WI38 (cell line): ENCODE measurements at regions not wholly inside any gene's neighbourhood (a gene's known extent, or its start where the extent isn't known, plus 50 kb on each side); places are given as distances from the start of the nearest gene placed in this dataset.

Experiments used
- H3K4me3 ChIP-seq: 2 replicates; pipeline ENCODE4 v1.5.1; 2011; ENCODE audit warnings: low read depth, mild to moderate bottlenecking, control low read depth, low read length
- TF ChIP-seq, protein P1 (sequence below): IDR thresholded peaks from 2 replicates; pipeline ENCODE4 v1.5.1; 2012; ENCODE audit warnings: low read depth, mild to moderate bottlenecking, control low read depth, low read length

DNA sequence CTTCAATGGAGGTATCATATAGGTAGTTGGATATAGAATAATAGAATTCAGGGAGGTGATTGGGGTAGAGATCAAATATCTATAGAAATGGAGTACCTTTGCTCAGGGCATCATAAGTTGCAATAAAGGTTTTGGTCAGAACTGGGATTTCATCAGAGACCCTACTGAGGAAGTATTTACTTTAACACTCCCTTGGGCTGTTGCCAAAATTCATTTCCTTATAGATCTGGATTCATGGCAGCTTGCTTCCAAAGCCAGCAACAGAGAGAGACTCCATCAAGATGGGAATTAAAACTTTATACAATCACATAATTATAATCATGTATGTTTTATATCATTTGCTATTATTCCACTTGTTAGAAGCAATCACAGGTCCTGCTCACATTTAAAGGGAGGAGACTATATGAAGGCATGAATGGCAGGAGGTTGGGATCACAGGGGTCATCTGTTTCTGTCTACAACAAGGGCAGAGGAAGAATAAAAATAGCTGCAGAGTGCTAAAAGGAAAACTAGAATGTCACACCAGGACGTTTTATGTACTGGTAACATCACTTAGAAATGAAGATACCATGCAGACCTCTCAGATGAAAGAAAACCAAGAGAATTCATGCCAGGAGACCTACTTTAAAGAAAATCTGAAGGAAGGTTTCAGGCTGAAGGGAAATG is 902.1 kb upstream of the LCORL start:
- TF ChIP-seq, protein P1, sequence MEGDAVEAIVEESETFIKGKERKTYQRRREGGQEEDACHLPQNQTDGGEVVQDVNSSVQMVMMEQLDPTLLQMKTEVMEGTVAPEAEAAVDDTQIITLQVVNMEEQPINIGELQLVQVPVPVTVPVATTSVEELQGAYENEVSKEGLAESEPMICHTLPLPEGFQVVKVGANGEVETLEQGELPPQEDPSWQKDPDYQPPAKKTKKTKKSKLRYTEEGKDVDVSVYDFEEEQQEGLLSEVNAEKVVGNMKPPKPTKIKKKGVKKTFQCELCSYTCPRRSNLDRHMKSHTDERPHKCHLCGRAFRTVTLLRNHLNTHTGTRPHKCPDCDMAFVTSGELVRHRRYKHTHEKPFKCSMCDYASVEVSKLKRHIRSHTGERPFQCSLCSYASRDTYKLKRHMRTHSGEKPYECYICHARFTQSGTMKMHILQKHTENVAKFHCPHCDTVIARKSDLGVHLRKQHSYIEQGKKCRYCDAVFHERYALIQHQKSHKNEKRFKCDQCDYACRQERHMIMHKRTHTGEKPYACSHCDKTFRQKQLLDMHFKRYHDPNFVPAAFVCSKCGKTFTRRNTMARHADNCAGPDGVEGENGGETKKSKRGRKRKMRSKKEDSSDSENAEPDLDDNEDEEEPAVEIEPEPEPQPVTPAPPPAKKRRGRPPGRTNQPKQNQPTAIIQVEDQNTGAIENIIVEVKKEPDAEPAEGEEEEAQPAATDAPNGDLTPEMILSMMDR = no peak
- no peak overlapping the region for H3K4me3 ChIP-seq

DNA sequence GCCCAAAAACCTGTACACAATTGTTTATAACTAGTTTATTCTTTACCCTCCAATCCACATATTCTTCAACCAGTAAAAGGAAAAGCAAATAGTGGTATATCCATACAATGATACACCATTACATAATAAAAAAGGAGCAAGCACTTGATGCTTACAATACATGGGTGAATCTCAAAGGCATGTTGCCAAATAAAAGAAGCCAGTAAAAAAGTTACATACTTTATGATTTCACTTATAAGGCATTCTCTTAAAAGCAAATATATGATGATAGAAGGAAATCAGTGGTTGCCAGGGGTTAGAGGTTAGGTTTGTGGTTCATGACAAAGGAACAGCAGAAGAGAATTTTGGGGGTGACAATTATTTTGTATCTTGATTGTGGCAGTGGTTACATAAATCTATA is 896.1 kb upstream of the LCORL start:
- TF ChIP-seq, protein P1 = no peak
- no peak overlapping the region for H3K4me3 ChIP-seq

DNA sequence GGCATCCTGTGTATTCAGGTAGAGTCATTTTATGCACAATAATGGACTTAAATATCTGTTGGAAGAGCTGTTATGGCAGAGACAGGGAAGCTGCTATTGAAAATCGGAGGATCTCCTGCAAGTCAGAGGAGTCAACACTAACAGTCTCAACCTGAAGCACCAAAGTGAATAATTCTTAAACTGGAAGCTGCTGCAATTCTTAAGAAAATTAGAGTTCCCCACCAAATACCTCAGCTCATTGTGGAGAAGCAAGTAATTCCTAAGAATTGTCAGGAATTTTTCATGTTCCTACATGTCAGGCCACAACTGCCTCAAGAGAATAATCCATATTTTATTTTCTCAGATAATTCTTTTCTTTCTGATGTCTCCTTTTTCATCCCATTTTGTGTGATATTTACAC is 892.6 kb upstream of the LCORL start:
- TF ChIP-seq, protein P1 = no peak

DNA sequence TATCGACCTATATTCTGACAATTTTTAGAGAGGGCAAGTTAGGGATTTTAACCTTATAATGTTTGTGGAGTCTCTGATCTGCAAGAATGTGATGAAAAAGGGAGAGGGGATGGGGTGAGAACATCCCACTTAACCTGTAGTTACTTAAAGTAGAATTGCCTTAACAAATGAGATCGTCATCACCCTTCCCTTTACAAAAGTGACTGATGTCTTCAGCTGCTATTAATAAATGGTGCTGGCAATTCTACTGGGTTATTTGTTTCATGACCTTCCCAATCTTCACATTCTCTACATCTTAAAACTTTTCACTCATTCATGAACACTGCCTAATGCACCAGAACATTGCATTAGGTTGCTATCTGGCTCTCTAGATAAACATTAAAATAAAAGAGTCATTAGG is 873.4 kb upstream of the LCORL start:
- H3K4me3 ChIP-seq = no peak overlapping the region
- TF ChIP-seq, protein P1 = no peak

More for the DNA sequence above, 892.6 kb upstream of the LCORL start:
- no peak overlapping the region for H3K4me3 ChIP-seq

DNA sequence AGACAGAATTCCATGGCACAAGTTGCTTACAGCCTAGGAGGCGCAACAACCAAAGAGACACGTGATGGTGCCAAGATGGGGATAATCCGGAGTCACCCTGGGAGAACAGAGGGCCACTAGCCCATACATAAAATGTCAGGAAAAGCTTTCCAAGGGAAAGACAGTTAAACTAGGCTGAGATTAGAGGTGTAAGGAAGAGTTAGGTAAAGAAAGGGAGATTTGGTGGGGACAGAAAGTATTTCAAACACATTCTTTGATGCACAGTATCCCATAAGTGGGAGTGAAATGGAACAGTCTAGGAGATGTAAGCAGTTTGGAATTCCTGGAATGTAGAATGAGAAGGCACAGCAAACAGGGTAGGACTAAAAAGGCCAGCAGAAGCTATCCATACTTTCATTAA is 860.9 kb upstream of the LCORL start:
- no peak overlapping the region for H3K4me3 ChIP-seq
- TF ChIP-seq, protein P1 = no peak

DNA sequence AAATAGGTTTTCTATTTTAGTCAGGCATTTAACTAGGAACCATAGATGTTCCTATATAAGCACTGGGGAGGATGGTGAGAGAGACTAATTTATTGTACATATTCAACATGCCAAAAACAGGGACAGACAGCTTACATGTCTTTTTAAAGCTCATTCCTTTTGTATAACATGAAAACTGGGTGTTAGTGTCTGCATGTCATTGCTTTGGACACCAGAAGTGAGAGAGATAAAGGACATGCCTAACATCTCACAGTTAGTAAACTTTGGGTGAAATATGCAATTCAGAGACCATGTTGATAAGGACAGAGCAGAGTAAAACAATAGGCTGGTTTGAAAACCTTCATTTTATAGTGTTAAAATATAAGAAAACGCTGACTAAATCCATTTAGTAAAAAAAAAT is 860.0 kb upstream of the LCORL start:
- H3K4me3 ChIP-seq = no peak overlapping the region
- TF ChIP-seq, protein P1 = no peak

DNA sequence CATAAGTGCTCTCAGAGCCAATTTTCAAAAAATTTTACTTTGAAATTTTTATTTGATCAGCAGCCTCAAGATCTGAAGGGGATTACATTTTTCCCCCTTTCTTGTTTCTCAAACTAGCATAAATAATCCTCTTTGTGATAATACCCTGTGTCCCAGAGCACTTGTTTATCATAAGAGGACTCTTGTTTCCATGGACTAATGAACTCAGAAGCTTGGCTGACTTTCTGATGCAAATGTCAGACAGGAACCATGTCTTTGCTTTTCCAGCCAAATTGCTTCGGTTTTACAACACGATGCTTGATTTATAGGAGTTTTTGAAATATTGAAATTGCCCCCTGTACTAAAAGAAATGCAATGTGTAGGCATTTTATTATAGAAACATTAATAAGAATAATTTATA is 859.3 kb upstream of the LCORL start:
- TF ChIP-seq, protein P1 = no peak

More for the DNA sequence above, 859.3 kb upstream of the LCORL start:
- no peak overlapping the region for H3K4me3 ChIP-seq
